ENCODE measurements at regions not wholly inside any gene's neighbourhood (a gene's known extent, or its start where the extent isn't known, plus 50 kb on each side); places are given as distances from the start of the nearest gene placed in this dataset.

DNA sequence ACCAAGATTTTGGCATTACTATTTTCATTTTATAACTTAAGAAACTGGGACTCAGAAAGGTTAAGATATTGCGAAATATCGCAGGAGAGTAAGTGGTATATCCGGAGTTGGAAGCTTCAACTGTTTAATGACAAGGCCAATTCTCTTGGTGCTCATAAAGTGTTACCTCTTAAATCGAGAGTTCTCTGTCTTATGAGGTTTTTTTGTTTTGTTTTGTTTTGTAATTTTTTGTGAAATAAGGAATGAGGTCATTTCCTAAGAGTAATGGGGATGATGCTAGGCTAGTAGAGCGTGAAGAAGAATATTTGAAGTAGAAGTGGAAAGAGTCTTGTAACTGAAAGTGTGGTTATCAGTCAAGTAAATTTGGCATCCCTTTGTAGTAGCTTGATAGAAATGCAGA, 183.2 kb upstream of the DAB2 start:
- TF ChIP-seq CTCF (IDR thresholded peaks at IDR 0.05) (no peak), POLR2A (IDR thresholded peaks at IDR 0.05) (no peak)
